ENCODE measurements at regions not wholly inside any gene's neighbourhood (a gene's known extent, or its start where the extent isn't known, plus 50 kb on each side); places are given as distances from the start of the nearest gene placed in this dataset.

DNA sequence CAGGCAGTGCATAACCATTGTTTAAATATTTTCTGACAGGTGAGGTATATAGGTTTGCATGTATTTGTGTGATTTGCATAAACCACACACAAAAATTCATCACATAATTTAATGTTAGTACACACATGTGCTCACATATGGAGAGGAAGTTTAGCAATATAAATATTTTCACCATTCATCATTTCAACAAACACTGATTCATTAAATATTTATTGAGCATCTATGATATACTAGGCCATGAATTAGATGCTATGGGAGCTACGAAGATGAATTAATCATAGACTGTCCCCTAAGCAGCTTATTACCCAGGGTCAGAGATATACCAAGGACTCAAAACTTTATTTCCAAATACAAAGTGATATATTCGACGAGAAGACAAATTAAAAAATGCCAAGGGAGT, 311.6 kb upstream of the PIK3C3 start:
- TF ChIP-seq POLR2AphosphoS5 (IDR thresholded peaks at IDR 0.05; ENCODE audit: low read depth, low read length) (no peak), SIN3A (IDR thresholded peaks at IDR 0.05; ENCODE audit: borderline replicate concordance, insufficient read depth, low read length) (no peak), TAF1 (IDR thresholded peaks at IDR 0.05; ENCODE audit: borderline replicate concordance, insufficient read depth, low read length) (no peak), FOXP2 (optimal IDR thresholded peaks at IDR 0.05; ENCODE audit: borderline replicate concordance, extremely low read depth, extremely low read length, insufficient read depth) (no peak)
- TF ChIP-seq, protein P1, sequence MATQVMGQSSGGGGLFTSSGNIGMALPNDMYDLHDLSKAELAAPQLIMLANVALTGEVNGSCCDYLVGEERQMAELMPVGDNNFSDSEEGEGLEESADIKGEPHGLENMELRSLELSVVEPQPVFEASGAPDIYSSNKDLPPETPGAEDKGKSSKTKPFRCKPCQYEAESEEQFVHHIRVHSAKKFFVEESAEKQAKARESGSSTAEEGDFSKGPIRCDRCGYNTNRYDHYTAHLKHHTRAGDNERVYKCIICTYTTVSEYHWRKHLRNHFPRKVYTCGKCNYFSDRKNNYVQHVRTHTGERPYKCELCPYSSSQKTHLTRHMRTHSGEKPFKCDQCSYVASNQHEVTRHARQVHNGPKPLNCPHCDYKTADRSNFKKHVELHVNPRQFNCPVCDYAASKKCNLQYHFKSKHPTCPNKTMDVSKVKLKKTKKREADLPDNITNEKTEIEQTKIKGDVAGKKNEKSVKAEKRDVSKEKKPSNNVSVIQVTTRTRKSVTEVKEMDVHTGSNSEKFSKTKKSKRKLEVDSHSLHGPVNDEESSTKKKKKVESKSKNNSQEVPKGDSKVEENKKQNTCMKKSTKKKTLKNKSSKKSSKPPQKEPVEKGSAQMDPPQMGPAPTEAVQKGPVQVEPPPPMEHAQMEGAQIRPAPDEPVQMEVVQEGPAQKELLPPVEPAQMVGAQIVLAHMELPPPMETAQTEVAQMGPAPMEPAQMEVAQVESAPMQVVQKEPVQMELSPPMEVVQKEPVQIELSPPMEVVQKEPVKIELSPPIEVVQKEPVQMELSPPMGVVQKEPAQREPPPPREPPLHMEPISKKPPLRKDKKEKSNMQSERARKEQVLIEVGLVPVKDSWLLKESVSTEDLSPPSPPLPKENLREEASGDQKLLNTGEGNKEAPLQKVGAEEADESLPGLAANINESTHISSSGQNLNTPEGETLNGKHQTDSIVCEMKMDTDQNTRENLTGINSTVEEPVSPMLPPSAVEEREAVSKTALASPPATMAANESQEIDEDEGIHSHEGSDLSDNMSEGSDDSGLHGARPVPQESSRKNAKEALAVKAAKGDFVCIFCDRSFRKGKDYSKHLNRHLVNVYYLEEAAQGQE (IDR thresholded peaks at IDR 0.05; ENCODE audit: insufficient read depth in 1 of 2, low read depth in 2 of 2, low read length in 2 of 2): no peak

DNA sequence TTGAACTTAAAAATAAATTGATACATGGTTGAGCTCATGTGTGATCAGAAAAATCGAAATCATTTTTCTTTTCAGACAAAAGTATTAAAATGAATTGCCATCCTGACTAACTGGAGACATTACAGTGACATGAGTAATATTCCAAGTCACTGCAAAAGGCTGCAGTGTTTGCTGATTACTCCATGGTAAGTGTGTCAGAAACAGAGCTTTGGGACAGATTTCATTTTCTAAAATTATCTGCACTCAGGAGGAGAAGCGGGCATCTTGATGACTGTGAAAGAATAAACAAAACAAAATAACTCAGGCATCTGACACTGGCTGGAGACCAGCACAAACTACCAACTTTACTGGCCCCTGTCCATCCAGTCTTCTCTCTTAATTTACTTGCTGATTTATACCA, 312.3 kb upstream of the PIK3C3 start:
- TF ChIP-seq, protein P1 (IDR thresholded peaks at IDR 0.05; ENCODE audit: insufficient read depth in 1 of 2, low read depth in 2 of 2, low read length in 2 of 2): no peak
- TF ChIP-seq SIN3A (IDR thresholded peaks at IDR 0.05; ENCODE audit: borderline replicate concordance, insufficient read depth, low read length) (no peak), FOXP2 (optimal IDR thresholded peaks at IDR 0.05; ENCODE audit: borderline replicate concordance, extremely low read depth, extremely low read length, insufficient read depth) (no peak), POLR2AphosphoS5 (IDR thresholded peaks at IDR 0.05; ENCODE audit: low read depth, low read length) (no peak), TAF1 (IDR thresholded peaks at IDR 0.05; ENCODE audit: borderline replicate concordance, insufficient read depth, low read length) (no peak)

DNA sequence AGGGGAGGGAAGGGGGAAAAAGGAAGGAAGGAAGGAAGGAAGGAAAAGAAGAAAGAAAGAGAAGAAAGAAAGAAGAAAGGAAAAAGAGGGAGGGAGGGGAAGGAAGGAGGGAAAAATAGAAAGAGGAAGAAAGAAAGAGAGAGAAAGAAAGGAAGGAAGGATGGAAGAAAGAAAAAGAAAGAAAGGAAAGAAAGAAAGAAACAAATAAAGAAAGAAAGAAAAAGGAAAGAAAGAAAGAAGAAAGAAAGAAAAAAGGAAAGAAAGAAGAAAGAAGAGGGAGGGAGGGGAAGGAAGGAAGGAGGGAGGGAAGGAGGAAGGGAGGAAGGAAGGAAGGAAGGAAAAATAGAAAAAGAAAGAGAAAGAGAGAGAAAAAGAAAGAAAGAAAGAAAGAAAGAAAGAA, 315.8 kb upstream of the PIK3C3 start:
- TF ChIP-seq, protein P1 (IDR thresholded peaks at IDR 0.05; ENCODE audit: insufficient read depth in 1 of 2, low read depth in 2 of 2, low read length in 2 of 2): no peak
- TF ChIP-seq TAF1 (IDR thresholded peaks at IDR 0.05; ENCODE audit: borderline replicate concordance, insufficient read depth, low read length) (no peak), POLR2AphosphoS5 (IDR thresholded peaks at IDR 0.05; ENCODE audit: low read depth, low read length) (no peak), SIN3A (IDR thresholded peaks at IDR 0.05; ENCODE audit: borderline replicate concordance, insufficient read depth, low read length) (no peak), FOXP2 (optimal IDR thresholded peaks at IDR 0.05; ENCODE audit: borderline replicate concordance, extremely low read depth, extremely low read length, insufficient read depth) (no peak)

DNA sequence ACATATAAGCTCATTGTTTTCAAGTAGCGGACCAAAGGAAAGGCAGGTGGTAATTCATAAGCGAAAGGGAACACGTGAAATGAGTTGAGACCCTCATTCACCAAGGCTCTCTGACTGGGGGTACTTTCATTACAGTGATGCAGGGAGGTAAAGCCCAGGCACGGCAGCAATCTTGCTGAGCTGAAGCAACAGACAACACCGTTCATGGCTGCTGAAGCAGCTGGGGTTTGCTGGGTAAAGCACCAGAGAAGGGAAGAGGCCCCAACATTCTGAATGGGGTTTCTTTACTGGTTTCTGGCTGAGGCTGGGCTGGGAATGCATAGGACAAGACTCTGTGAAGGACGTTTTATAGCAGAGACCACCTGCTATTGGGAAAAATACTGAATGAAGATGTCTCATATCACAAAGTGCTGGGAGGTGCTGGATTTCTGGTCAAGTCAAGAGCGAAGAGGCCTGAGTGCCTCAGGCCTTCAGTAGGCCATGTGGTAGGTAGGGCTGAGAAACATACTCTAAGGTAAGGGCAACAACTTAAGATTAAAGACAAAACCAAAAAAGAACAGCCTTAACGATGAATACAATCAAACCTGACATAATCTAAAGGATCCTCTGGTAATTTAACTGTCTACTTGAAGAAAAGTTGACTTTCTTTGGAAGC, 324.7 kb upstream of the PIK3C3 start:
- TF ChIP-seq POLR2AphosphoS5 (IDR thresholded peaks at IDR 0.05; ENCODE audit: low read depth, low read length) (no peak), TAF1 (IDR thresholded peaks at IDR 0.05; ENCODE audit: borderline replicate concordance, insufficient read depth, low read length) (no peak), FOXP2 (optimal IDR thresholded peaks at IDR 0.05; ENCODE audit: borderline replicate concordance, extremely low read depth, extremely low read length, insufficient read depth) (no peak), SIN3A (IDR thresholded peaks at IDR 0.05; ENCODE audit: borderline replicate concordance, insufficient read depth, low read length) (no peak)
- TF ChIP-seq, protein P1 (IDR thresholded peaks at IDR 0.05; ENCODE audit: insufficient read depth in 1 of 2, low read depth in 2 of 2, low read length in 2 of 2): no peak

All from PFSK-1 (cell line).